ENCODE measurements at regions not wholly inside any gene's neighbourhood (a gene's known extent, or its start where the extent isn't known, plus 50 kb on each side); places are given as distances from the start of the nearest gene placed in this dataset.

DNA sequence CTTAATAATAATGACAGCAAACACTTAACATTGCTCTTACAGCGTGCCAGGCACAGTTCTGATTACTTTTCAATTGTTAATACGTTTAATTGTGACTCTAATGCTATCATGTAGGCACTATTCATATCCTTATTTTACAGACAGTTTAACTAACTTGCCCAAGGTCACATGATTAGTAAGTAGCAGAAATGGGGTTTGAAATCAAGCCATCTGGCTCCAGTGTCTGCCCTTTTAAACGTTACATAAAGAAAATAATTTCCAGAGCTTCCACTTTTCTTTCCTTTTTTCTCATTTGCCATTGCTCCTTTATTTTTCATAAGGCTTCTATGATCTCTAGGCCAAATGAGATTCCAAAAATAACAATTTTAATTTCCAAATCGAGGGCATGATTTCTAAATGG is 50.6 kb upstream of the IKZF2 start:
- DNase-seq (ENCODE audit: extremely low read depth, insufficient read length), result no peak
- no peaks in the 10 kb centered on the region for H3K36me3 ChIP-seq (ENCODE audit: control insufficient read depth, insufficient read depth, low read length)
- no peaks in the 10 kb centered on the region for H3K27me3 ChIP-seq (replicated peaks; ENCODE audit: control insufficient read depth, insufficient read depth, low read length)
- no peak overlapping the region for H3K4me3 ChIP-seq (replicated peaks; ENCODE audit: low read depth, low read length)
- TF ChIP-seq, protein P1, sequence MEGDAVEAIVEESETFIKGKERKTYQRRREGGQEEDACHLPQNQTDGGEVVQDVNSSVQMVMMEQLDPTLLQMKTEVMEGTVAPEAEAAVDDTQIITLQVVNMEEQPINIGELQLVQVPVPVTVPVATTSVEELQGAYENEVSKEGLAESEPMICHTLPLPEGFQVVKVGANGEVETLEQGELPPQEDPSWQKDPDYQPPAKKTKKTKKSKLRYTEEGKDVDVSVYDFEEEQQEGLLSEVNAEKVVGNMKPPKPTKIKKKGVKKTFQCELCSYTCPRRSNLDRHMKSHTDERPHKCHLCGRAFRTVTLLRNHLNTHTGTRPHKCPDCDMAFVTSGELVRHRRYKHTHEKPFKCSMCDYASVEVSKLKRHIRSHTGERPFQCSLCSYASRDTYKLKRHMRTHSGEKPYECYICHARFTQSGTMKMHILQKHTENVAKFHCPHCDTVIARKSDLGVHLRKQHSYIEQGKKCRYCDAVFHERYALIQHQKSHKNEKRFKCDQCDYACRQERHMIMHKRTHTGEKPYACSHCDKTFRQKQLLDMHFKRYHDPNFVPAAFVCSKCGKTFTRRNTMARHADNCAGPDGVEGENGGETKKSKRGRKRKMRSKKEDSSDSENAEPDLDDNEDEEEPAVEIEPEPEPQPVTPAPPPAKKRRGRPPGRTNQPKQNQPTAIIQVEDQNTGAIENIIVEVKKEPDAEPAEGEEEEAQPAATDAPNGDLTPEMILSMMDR (IDR thresholded peaks at IDR 0.05; ENCODE audit: insufficient read depth, low read length, poor library complexity, severe bottlenecking), result no peak

DNA sequence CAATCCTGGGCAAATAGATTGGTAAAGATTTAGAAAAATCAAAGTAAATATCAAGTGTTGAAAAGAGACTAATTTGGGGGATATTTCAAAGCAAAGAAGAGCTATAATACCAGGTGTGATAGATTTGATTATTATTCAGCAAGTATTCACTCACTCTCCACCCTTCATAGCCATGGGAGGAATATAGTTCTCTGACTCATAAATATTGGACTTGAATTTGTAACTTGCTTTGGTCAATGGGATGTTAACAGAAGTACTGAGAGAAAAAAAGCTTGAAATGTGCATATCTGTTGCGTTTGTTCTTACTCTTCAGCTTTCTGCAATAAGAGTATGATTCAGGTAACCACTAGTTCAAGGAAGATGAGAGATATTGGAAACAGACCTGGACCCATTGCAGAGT is 54.5 kb upstream of the IKZF2 start:
- Histone ChIP-seq H3K27me3 (replicated peaks; ENCODE audit: control insufficient read depth, insufficient read depth, low read length) (no peaks in the 10 kb centered on the region), H3K4me3 (replicated peaks; ENCODE audit: low read depth, low read length) (no peak overlapping the region), H3K36me3 (ENCODE audit: control insufficient read depth, insufficient read depth, low read length) (no peaks in the 10 kb centered on the region)
- TF ChIP-seq, protein P1 (IDR thresholded peaks at IDR 0.05; ENCODE audit: insufficient read depth, low read length, poor library complexity, severe bottlenecking), result no peak
- DNase-seq (ENCODE audit: extremely low read depth, insufficient read length), result no peak

DNA sequence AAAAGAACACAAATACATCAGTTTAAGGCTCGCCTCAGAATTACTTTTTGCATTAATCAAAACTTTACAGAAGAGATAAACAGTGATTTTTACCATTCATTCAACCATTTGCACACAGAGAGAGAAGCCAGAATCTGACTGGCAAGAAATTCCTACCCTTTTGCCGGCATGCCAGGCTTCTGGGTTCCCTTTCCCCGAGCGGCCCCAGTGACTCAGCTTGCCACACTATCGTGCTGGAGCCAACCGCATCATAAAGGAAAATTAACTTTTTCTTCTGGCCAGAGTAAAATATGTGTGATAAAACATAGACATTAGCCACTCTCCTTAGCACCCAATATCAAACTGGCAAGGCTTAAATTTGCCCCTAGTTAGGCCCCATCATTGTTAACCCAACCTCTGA is 61.8 kb upstream of the IKZF2 start:
- TF ChIP-seq, protein P1 (IDR thresholded peaks at IDR 0.05; ENCODE audit: insufficient read depth, low read length, poor library complexity, severe bottlenecking), result no peak
- DNase-seq (ENCODE audit: extremely low read depth, insufficient read length), result no peak
- no peaks in the 10 kb centered on the region for H3K36me3 ChIP-seq (ENCODE audit: control insufficient read depth, insufficient read depth, low read length)

DNA sequence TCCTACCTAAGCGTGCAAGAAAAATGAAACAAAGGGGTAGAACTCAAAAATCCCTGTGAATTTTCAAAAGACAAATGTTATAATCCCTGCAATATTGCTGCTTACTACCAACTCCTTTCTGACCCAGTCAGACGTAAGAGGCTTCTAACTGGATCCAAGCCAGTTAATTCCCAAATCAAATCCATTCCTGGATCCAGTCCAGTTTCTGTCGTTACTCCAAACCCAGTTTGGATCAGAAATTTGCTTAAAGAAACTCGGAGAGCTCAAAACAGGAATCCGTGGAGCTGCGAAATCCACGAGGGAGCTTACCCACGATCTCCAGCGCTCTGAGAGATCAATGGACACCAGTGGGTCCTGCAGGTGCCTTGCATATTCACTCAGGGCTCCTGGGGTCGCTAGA is 62.8 kb upstream of the IKZF2 start:
- no peak for DNase-seq (ENCODE audit: extremely low read depth, insufficient read length)
- H3K36me3 ChIP-seq (ENCODE audit: control insufficient read depth, insufficient read depth, low read length), result no peaks in the 10 kb centered on the region
- TF ChIP-seq, protein P1 (IDR thresholded peaks at IDR 0.05; ENCODE audit: insufficient read depth, low read length, poor library complexity, severe bottlenecking), result no peak
- H3K4me3 ChIP-seq (replicated peaks; ENCODE audit: low read depth, low read length), result no peak overlapping the region
- no peaks in the 10 kb centered on the region for H3K27me3 ChIP-seq (replicated peaks; ENCODE audit: control insufficient read depth, insufficient read depth, low read length)

More for the DNA sequence above, 61.8 kb upstream of the IKZF2 start:
- no peak overlapping the region for H3K4me3 ChIP-seq (replicated peaks; ENCODE audit: low read depth, low read length)
- no peaks in the 10 kb centered on the region for H3K27me3 ChIP-seq (replicated peaks; ENCODE audit: control insufficient read depth, insufficient read depth, low read length)

DNA sequence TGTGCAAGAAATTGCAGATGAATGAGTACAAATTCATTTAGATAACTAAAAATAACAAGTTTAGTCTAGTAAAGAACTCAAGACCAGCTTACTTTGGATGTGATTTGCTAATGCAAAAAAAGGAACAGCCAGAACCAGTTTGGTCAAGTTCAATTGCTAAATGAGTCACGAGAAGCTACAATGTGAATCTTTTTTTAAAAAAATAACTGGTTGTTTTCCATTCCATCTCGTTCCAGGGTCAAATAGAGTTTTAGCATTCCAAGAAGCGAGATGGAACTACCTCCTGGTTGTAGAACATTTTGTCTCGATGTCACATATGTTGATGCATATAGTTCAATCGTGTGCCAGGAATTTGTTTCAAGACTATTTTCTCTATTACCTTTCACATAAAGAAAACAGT is 65.0 kb upstream of the IKZF2 start:
- no peak for DNase-seq (ENCODE audit: extremely low read depth, insufficient read length)
- TF ChIP-seq, protein P1 (IDR thresholded peaks at IDR 0.05; ENCODE audit: insufficient read depth, low read length, poor library complexity, severe bottlenecking), result no peak

DNA sequence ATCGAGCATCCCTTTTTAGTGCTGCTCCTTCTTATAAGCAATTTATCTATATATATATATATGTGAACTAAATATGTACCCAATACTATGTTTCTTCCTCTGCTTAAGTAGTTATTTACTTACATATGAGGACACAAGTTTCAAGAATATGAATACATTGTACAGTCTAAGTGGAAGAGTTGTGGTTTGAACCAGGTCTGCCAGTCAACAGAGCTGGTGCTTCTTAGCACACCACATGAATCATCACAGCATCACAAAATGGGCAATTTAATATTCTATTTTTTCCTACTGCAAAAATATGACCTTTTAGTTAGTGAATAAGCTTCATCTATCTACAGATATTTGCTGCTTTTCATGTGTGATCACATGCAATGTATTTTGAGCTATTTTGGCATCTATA is 64.4 kb upstream of the SPAG16 start:
- Histone ChIP-seq H3K27me3 (replicated peaks; ENCODE audit: control insufficient read depth, insufficient read depth, low read length) (no peaks in the 10 kb centered on the region), H3K36me3 (ENCODE audit: control insufficient read depth, insufficient read depth, low read length) (no peaks in the 10 kb centered on the region), H3K4me3 (replicated peaks; ENCODE audit: low read depth, low read length) (no peak overlapping the region)
- DNase-seq (ENCODE audit: extremely low read depth, insufficient read length), result no peak
- TF ChIP-seq, protein P1 (IDR thresholded peaks at IDR 0.05; ENCODE audit: insufficient read depth, low read length, poor library complexity, severe bottlenecking), result no peak

More for the DNA sequence above, 65.0 kb upstream of the IKZF2 start:
- no peak overlapping the region for H3K4me3 ChIP-seq (replicated peaks; ENCODE audit: low read depth, low read length)
- H3K36me3 ChIP-seq (ENCODE audit: control insufficient read depth, insufficient read depth, low read length), result no peaks in the 10 kb centered on the region
- H3K27me3 ChIP-seq (replicated peaks; ENCODE audit: control insufficient read depth, insufficient read depth, low read length), result no peaks in the 10 kb centered on the region
